ENCODE measurements at regions not wholly inside any gene's neighbourhood (a gene's known extent, or its start where the extent isn't known, plus 50 kb on each side); places are given as distances from the start of the nearest gene placed in this dataset.

DNA sequence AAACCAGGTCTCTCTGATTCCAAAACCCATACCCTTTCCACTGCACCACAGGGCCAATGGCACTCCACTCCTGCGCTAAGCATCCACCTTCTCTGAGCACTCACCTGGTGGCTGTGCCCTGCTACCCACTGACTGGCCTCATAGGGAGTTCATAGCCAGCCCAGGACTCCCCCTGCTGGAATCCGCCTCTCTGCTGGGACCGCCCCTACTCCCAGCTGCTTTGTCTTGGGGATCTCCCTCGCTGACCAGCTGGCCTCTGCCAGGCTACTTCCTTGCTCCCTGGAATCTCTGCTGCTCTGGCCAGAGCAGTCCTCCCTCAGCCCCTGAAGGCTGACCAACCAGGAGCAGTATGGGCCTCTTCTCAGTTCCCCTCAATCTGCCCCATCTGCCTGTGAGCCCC is 129.7 kb downstream of the FAXC start:
- no peaks in the 10 kb centered on the region for H3K9me3 Mint-ChIP-seq
- peaks cover 10% of the 10 kb centered on the region for H3K27me3 Mint-ChIP-seq
- H3K36me3 Mint-ChIP-seq = no peaks in the 10 kb centered on the region
- no peaks in the 10 kb centered on the region for H3K4me1 Mint-ChIP-seq
- no peak for DNase-seq
- H3K4me3 Mint-ChIP-seq = no peak overlapping the region
- H3K27ac Mint-ChIP-seq = no peak overlapping the region

DNA sequence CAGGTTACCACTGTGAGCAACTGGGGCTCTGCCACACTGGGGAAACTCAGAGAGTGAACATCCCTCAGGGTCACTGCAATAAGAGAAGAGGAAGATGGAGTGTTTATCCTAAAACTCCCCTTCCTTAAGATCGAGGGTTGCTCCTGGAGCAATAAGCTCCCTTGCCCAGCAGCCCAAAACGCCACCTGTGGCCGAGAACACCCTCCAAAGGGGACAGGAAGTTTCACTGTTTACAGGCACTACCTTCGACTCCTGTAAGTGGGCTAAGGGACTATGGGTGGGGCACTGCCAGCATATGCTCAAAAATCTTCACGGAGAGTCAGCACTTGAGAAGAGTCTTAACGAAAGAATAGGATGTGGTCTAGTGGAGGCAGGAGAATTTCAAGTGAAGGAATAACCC is 132.5 kb downstream of the FAXC start:
- Mint-ChIP-seq H3K36me3 (no peaks in the 10 kb centered on the region), H3K27ac (no peak overlapping the region), H3K4me3 (no peak overlapping the region), H3K9me3 (no peaks in the 10 kb centered on the region), H3K27me3 (no peaks in the 10 kb centered on the region), H3K4me1 (no peaks in the 10 kb centered on the region)
- no peak for DNase-seq

DNA sequence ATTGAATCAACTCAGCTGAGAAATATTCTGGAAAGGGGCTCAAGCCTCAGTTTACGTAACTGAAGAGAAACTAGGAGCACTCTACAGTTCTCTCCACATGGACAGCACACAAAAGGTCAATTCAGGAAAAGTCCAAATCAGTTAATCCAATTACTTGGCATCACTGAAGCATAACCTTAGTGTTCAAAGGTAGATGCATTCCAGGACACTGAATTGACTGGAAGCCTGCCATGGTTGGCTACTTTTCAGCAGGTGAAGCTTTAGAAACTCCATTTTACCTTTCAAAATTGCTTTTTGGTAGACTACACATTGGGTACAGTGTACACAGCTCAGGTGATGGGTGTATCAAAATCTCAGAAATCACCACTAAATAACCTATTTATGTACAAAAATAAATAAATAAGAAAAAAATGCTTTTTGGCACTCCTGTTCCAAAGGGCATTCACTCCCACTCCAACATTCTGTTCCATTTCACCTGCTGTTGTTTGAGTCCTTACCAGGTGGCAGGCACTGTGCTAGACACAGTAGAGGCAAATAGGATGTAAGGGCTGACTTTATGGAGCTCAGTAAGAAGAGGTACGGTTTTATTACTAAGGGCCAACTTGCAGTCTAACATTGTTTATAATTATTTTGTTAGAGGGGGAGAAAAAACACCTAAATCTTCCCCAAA is 153.4 kb downstream of the FAXC start:
- no peaks in the 10 kb centered on the region for H3K4me1 Mint-ChIP-seq
- H3K36me3 Mint-ChIP-seq = no peaks in the 10 kb centered on the region
- H3K27ac Mint-ChIP-seq = no peak overlapping the region
- H3K4me3 Mint-ChIP-seq = no peak overlapping the region
- peaks cover 12% of the 10 kb centered on the region for H3K27me3 Mint-ChIP-seq
- DNase-seq = no peak
- H3K9me3 Mint-ChIP-seq = peaks cover 1% of the 10 kb centered on the region

- H3K36me3 Mint-ChIP-seq = no peaks in the 10 kb centered on the region
- H3K4me1 Mint-ChIP-seq = peaks cover 5% of the 10 kb centered on the region
- no peaks in the 10 kb centered on the region for H3K9me3 Mint-ChIP-seq
- H3K27me3 Mint-ChIP-seq = peaks cover 18% of the 10 kb centered on the region
- DNase-seq = no peak
- no peak overlapping the region for H3K27ac Mint-ChIP-seq
- no peak overlapping the region for H3K4me3 Mint-ChIP-seq
Observed at GRCh38 chr6:99192561-99192960, 156.9 kb downstream of the FAXC start.

GRCh38 chr6:99189823-99190721 is 159.4 kb downstream of the FAXC start:
- no peak overlapping the region for H3K4me3 Mint-ChIP-seq
- DNase-seq = peak; percentile 3
- H3K36me3 Mint-ChIP-seq = no peaks in the 10 kb centered on the region
- H3K4me1 Mint-ChIP-seq = peaks cover 5% of the 10 kb centered on the region
- H3K27ac Mint-ChIP-seq = no peak overlapping the region
- peaks cover 24% of the 10 kb centered on the region for H3K27me3 Mint-ChIP-seq
- no peaks in the 10 kb centered on the region for H3K9me3 Mint-ChIP-seq

DNA sequence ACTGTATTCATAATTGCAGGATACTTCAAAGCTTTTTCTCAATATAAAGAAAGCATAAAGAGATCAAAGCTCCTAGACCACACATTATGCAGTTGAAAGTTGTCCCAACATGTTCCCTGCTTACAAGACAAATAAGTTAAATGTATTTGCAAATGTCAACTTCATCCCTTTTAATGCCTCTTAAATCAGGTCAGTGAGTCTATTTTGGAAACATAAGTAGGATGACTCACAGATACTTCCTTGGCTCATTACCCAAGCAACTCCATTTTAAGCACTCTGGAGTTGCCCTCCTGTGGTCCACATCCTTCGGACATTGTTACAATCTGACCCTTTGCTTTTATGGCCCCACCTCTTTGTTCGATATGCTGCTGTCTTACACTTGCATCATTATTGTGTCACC is 162.0 kb downstream of the FAXC start:
- Mint-ChIP-seq H3K4me3 (no peak overlapping the region), H3K9me3 (no peaks in the 10 kb centered on the region), H3K4me1 (peaks cover 5% of the 10 kb centered on the region), H3K36me3 (no peaks in the 10 kb centered on the region), H3K27ac (no peak overlapping the region), H3K27me3 (peaks cover 19% of the 10 kb centered on the region)
- no peak for DNase-seq

- no peak for DNase-seq
- Mint-ChIP-seq H3K27me3 (peaks cover 18% of the 10 kb centered on the region), H3K4me3 (no peak overlapping the region), H3K4me1 (peaks cover 5% of the 10 kb centered on the region), H3K9me3 (peaks cover 2% of the 10 kb centered on the region), H3K27ac (no peak overlapping the region), H3K36me3 (no peaks in the 10 kb centered on the region)
Observed at GRCh38 chr6:99186417-99186816, 163.1 kb downstream of the FAXC start.

GRCh38 chr6:99185525-99185924 is 163.9 kb downstream of the FAXC start:
- peaks cover 18% of the 10 kb centered on the region for H3K27me3 Mint-ChIP-seq
- H3K9me3 Mint-ChIP-seq = peaks cover 9% of the 10 kb centered on the region
- DNase-seq = no peak
- no peak overlapping the region for H3K27ac Mint-ChIP-seq
- H3K36me3 Mint-ChIP-seq = no peaks in the 10 kb centered on the region
- H3K4me3 Mint-ChIP-seq = no peak overlapping the region
- H3K4me1 Mint-ChIP-seq = peaks cover 5% of the 10 kb centered on the region

- no peak for DNase-seq
- no peaks in the 10 kb centered on the region for H3K4me1 Mint-ChIP-seq
- no peak overlapping the region for H3K4me3 Mint-ChIP-seq
- H3K27me3 Mint-ChIP-seq = peaks cover 18% of the 10 kb centered on the region
- no peak overlapping the region for H3K27ac Mint-ChIP-seq
- H3K9me3 Mint-ChIP-seq = peaks cover 14% of the 10 kb centered on the region
- H3K36me3 Mint-ChIP-seq = no peaks in the 10 kb centered on the region
Observed at GRCh38 chr6:99184696-99185095, 164.8 kb downstream of the FAXC start.

GRCh38 chr6:99183066-99183465 is 166.4 kb downstream of the FAXC start:
- Mint-ChIP-seq H3K4me3 (no peak overlapping the region), H3K27ac (no peak overlapping the region), H3K4me1 (no peaks in the 10 kb centered on the region), H3K27me3 (peaks cover 14% of the 10 kb centered on the region), H3K9me3 (peaks cover 14% of the 10 kb centered on the region), H3K36me3 (no peaks in the 10 kb centered on the region)
- no peak for DNase-seq

DNA sequence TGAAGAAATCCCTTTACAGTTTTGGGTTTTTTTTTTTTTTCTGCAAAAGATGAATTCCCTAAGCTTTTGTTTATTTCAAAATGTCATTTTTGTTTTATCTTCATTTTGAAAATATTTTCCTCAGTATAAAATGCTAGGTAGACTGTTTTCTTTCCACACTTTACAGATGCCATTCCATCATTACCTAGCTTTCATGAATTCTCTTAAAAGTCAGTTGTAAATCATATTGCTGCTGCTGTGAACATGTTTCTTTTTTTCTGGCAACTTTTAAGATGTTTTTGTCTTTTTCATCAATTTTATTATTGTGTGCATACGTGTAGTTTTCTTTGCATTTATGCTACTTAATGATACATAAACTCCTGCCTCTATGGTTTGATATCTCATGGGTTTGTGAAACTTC is 168.3 kb downstream of the FAXC start:
- Mint-ChIP-seq H3K27me3 (peaks cover 13% of the 10 kb centered on the region), H3K4me1 (no peaks in the 10 kb centered on the region), H3K27ac (no peak overlapping the region), H3K9me3 (peaks cover 14% of the 10 kb centered on the region), H3K36me3 (no peaks in the 10 kb centered on the region), H3K4me3 (no peak overlapping the region)
- no peak for DNase-seq

GRCh38 chr6:99178168-99178567 is 171.3 kb downstream of the FAXC start:
- DNase-seq = no peak
- no peaks in the 10 kb centered on the region for H3K4me1 Mint-ChIP-seq
- no peaks in the 10 kb centered on the region for H3K27me3 Mint-ChIP-seq
- no peak overlapping the region for H3K4me3 Mint-ChIP-seq
- peaks cover 14% of the 10 kb centered on the region for H3K9me3 Mint-ChIP-seq
- H3K36me3 Mint-ChIP-seq = no peaks in the 10 kb centered on the region
- H3K27ac Mint-ChIP-seq = no peak overlapping the region

GRCh38 chr6:99177736-99178135 is 171.7 kb downstream of the FAXC start:
- Mint-ChIP-seq H3K36me3 (no peaks in the 10 kb centered on the region), H3K9me3 (peaks cover 14% of the 10 kb centered on the region)

GRCh38 chr6:99165838-99166237 is 183.6 kb downstream of the FAXC start:
- Mint-ChIP-seq H3K4me3 (no peak overlapping the region), H3K4me1 (no peaks in the 10 kb centered on the region), H3K36me3 (no peaks in the 10 kb centered on the region), H3K9me3 (no peaks in the 10 kb centered on the region), H3K27me3 (peaks cover 10% of the 10 kb centered on the region), H3K27ac (no peak overlapping the region)
- no peak for DNase-seq

More at GRCh38 chr6:99177736-99178135, 171.7 kb downstream of the FAXC start:
- Mint-ChIP-seq H3K27me3 (no peaks in the 10 kb centered on the region), H3K4me1 (no peaks in the 10 kb centered on the region), H3K4me3 (no peak overlapping the region), H3K27ac (no peak overlapping the region)
- no peak for DNase-seq

DNA sequence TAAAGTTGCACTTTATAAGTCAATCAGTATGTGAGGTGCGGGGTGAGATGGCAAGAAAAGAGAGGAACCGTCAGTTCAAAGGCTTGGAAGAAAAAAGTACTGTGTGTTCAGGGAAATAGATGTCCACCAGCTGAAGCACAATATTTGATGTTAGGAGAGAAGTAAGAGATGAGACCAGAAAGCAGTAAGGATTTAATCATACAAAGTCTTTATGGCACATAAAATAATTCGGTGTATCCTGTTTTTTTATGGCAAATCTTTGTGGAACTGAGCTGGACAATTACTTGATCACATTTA is 197.2 kb downstream of the FAXC start:
- Mint-ChIP-seq H3K27ac (no peak overlapping the region), H3K4me1 (no peaks in the 10 kb centered on the region), H3K36me3 (no peaks in the 10 kb centered on the region), H3K4me3 (no peak overlapping the region), H3K9me3 (no peaks in the 10 kb centered on the region), H3K27me3 (peaks cover 16% of the 10 kb centered on the region)
- DNase-seq = no peak
